ENCODE measurements at regions not wholly inside any gene's neighbourhood (a gene's known extent, or its start where the extent isn't known, plus 50 kb on each side); places are given as distances from the start of the nearest gene placed in this dataset.

DNA sequence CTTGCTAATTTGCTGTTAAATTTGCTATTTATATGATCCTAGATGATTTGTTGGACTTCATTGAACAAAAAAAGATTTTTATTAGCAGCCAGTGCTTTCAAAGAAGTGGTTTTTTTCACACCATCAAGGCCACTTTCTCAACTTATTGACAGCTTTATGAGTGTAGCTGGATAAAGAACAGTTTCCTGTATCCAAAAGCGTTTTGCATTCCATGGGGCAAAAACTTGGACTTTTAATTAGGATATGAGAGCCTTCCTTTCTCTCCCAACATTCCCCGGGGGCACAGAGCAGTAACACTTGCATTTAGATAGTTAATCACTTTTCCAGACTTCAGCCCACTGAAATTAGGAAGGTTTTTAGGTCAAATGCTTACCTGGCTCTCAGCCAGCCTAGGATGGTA lies 177.1 kb upstream of the ELAC2 start:
- H3K4me1 ChIP-seq (replicated peaks) = no peaks in the 10 kb centered on the region
- 12% methylated on average over 2 of the region's 2 CpGs for WGBS
- no peaks in the 10 kb centered on the region for H3K27me3 ChIP-seq (replicated peaks; ENCODE audit: insufficient read depth)
- H3K36me3 ChIP-seq = no peaks in the 10 kb centered on the region
- no peak overlapping the region for H3K4me3 ChIP-seq
- intact Hi-C loops (cut with DNase I) = no loop called here
- TF ChIP-seq, protein P1, sequence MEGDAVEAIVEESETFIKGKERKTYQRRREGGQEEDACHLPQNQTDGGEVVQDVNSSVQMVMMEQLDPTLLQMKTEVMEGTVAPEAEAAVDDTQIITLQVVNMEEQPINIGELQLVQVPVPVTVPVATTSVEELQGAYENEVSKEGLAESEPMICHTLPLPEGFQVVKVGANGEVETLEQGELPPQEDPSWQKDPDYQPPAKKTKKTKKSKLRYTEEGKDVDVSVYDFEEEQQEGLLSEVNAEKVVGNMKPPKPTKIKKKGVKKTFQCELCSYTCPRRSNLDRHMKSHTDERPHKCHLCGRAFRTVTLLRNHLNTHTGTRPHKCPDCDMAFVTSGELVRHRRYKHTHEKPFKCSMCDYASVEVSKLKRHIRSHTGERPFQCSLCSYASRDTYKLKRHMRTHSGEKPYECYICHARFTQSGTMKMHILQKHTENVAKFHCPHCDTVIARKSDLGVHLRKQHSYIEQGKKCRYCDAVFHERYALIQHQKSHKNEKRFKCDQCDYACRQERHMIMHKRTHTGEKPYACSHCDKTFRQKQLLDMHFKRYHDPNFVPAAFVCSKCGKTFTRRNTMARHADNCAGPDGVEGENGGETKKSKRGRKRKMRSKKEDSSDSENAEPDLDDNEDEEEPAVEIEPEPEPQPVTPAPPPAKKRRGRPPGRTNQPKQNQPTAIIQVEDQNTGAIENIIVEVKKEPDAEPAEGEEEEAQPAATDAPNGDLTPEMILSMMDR (IDR thresholded peaks at IDR 0.05) = no peak
- TF ChIP-seq POLR2AphosphoS5 (IDR thresholded peaks at IDR 0.05) (no peak), POLR2A (IDR thresholded peaks at IDR 0.05) (no peak)
- DNase-seq (ENCODE audit: low spot score) = no peak
- no peaks in the 10 kb centered on the region for H3K9me3 ChIP-seq
- no peak overlapping the region for H3K27ac ChIP-seq

DNA sequence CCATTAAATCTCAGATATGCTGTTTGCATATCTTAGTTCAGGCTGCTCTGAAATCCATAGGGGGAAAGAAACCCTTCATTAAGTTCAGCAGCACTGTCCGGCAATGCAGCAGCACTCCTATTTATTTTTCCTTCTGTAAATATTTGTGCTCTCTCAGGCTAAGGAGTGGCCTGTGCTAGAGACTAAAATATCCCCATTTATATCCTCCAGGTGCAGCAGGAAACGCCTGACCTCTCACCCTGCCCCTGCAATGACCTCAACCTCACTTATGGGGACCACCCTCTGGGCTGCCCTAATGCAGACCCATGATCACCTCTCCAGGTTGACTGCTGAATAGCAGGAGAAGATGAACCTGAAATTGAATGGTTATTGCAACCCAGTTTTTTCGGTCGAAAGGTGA lies 165.0 kb upstream of the ELAC2 start:
- Histone ChIP-seq H3K9me3 (no peaks in the 10 kb centered on the region), H3K4me1 (replicated peaks) (no peaks in the 10 kb centered on the region), H3K36me3 (no peaks in the 10 kb centered on the region), H3K27me3 (replicated peaks; ENCODE audit: insufficient read depth) (no peaks in the 10 kb centered on the region), H3K4me3 (no peak overlapping the region), H3K27ac (no peak overlapping the region)
- TF ChIP-seq, protein P1 (IDR thresholded peaks at IDR 0.05) = no peak
- TF ChIP-seq POLR2A (IDR thresholded peaks at IDR 0.05) = no peak
- no peak for TF ChIP-seq POLR2AphosphoS5 (IDR thresholded peaks at IDR 0.05)
- WGBS = 47% methylated on average over 4 of the region's 4 CpGs
- DNase-seq (ENCODE audit: low spot score) = no peak
- intact Hi-C loops (cut with DNase I) = no loop called here

DNA sequence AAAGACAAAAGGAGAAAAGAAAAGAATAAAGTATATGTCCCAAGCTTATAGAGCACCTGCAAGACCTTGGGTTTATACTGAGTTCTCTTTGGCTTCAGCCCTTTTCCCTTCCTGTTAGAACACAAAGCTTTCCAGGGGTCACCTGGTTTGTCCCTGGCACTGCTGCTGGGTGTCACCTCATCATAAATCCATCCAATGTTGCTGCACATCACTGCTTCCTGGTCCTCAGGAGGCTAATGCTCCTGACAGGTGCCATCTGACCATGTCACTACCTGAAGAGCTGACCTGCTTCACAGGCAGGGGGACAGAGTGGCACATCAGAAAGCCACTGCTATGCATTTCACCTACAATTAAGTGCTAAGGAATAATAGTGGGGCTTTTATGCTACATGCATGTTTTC lies 164.6 kb upstream of the ELAC2 start:
- Histone ChIP-seq H3K36me3 (no peaks in the 10 kb centered on the region), H3K27ac (no peak overlapping the region), H3K9me3 (no peaks in the 10 kb centered on the region), H3K4me1 (replicated peaks) (no peaks in the 10 kb centered on the region), H3K4me3 (no peak overlapping the region), H3K27me3 (replicated peaks; ENCODE audit: insufficient read depth) (no peaks in the 10 kb centered on the region)
- intact Hi-C loops (cut with DNase I) = no loop called here
- TF ChIP-seq POLR2A (IDR thresholded peaks at IDR 0.05) (no peak), POLR2AphosphoS5 (IDR thresholded peaks at IDR 0.05) (no peak)
- TF ChIP-seq, protein P1 (IDR thresholded peaks at IDR 0.05) = no peak
- DNase-seq (ENCODE audit: low spot score) = no peak

DNA sequence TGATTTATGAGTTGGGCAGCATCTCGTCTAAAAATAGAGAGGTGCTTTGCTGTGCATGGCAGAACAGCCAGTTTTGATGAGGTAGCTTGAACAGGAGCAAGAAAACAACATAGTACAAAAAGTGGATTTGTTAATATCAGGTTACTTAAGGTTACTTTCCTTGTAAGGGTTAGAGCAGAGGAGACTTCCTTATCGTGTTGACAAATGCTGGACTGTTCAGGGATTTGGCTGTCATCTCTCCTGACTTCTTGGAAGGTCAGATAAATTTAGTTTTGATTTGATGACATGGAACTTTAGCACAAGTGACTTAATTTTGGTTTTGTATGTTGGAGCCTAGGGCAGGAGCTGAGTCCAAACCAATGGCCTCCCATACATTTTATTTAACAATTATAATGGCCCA lies 163.9 kb upstream of the ELAC2 start:
- Histone ChIP-seq H3K9me3 (no peaks in the 10 kb centered on the region), H3K36me3 (no peaks in the 10 kb centered on the region), H3K27ac (no peak overlapping the region), H3K27me3 (replicated peaks; ENCODE audit: insufficient read depth) (no peaks in the 10 kb centered on the region), H3K4me1 (replicated peaks) (no peaks in the 10 kb centered on the region), H3K4me3 (no peak overlapping the region)
- 43% methylated on average over 2 of the region's 2 CpGs for WGBS
- no peak for DNase-seq (ENCODE audit: low spot score)
- intact Hi-C loops (cut with DNase I) = no loop called here
- TF ChIP-seq POLR2AphosphoS5 (IDR thresholded peaks at IDR 0.05) = no peak
- TF ChIP-seq, protein P1 (IDR thresholded peaks at IDR 0.05) = no peak
- TF ChIP-seq POLR2A (IDR thresholded peaks at IDR 0.05) = no peak

DNA sequence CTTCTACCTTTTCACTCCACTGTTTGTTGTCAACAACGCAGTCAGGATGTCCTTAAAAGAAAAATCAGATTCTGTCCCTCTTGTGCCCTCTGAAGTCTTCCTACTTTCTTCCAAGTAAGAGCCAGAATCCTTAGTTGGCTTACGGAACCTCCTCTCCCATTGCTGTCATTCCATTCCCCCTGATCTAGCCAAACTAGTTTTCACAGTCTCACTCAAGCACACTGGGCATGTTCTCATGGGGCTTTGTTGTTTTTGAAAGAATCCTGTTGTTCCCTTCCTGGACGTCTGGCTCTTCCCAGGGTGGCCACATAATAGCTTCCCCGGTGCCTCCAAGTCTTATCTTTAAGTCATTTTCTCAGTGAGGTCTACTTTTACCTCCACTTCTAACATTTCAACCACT lies 158.6 kb upstream of the ELAC2 start:
- Histone ChIP-seq H3K4me1 (replicated peaks) (no peaks in the 10 kb centered on the region), H3K27ac (no peak overlapping the region), H3K27me3 (replicated peaks; ENCODE audit: insufficient read depth) (no peaks in the 10 kb centered on the region), H3K36me3 (no peaks in the 10 kb centered on the region), H3K9me3 (no peaks in the 10 kb centered on the region), H3K4me3 (no peak overlapping the region)
- DNase-seq (ENCODE audit: low spot score) = no peak
- intact Hi-C loops (cut with DNase I) = no loop called here
- WGBS = 45% methylated on average over 4 of the region's 4 CpGs
- TF ChIP-seq POLR2AphosphoS5 (IDR thresholded peaks at IDR 0.05) = no peak
- TF ChIP-seq POLR2A (IDR thresholded peaks at IDR 0.05) = no peak
- TF ChIP-seq, protein P1 (IDR thresholded peaks at IDR 0.05) = no peak

Measured in prostate gland (tissue), 2 donors.